ENCODE measurements at regions not wholly inside any gene's neighbourhood (a gene's known extent, or its start where the extent isn't known, plus 50 kb on each side); places are given as distances from the start of the nearest gene placed in this dataset.

DNA sequence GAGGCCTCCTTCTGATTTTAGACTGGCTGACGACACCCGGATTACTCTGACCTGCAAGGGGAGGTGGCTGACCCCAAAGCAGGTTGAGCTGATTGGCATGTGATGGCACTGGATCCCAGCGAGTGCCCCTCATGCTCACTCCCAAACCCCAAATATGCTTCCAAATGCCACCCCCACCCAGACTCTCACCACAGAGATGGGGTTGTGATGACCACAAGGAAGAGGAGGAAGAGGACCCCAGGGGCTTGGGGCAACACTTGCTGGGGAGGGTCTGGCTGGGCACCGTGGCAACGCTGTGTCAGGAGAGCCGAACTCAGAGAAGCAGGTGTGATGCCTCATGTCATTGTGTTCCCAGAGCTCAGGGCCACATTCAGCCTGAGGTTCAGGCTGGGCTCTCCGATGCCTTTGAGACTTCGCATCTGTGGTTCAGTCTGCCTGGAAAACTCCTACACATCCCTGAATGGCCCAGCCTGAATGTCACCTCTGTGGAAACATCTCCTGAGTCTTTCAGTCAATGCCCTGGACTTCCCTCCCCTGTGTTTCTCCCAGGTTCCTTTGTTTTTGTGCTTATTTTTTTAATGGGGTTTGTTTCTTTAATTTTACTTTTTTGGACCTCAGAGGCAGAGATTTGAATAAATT, 169.1 kb upstream of the PMEPA1 start:
- ChIA-PET CTCF (ENCODE audit: partially characterized antibody) (interaction anchor here (1.0 kb wide), 1 partner anchor 9 kb away, joined by 4 read pairs; no protein-coding TSS in a partner anchor), POLR2A (ENCODE audit: partially characterized antibody) (no interaction called here)
- Histone ChIP-seq H3K4me1 (replicated peaks in 1 of 4; ENCODE audit: control insufficient read depth in 3 of 4, insufficient read depth in 4 of 4, low read length in 3 of 4) (peaks cover 0 to 4% (median 1%) of the 10 kb centered on the region in 4 experiments; a peak in 2 of 7 replicates), H3K4me3 (ENCODE audit: extremely low read depth in 1 of 4, insufficient read depth in 2 of 4, low read depth in 3 of 4, low read length in 4 of 4) (no peak overlapping the region), H2AFZ (ENCODE audit: low read length) (no peak overlapping the region), H2BK5ac (ENCODE audit: low read depth, low read length) (no peak overlapping the region), H3K27me3 (replicated peaks in 1 of 4; ENCODE audit: control insufficient read depth in 3 of 4, extremely low read depth in 1 of 4, insufficient read depth in 3 of 4, low read length in 3 of 4) (no peaks in the 10 kb centered on the region), H3K79me1 (ENCODE audit: low read depth, low read length) (no peaks in the 10 kb centered on the region), H3K36me3 (ENCODE audit: control insufficient read depth in 2 of 4, insufficient read depth in 4 of 4, low read length in 3 of 4) (no peaks in the 10 kb centered on the region), H2BK12ac (ENCODE audit: low read depth, low read length) (no peak overlapping the region), H3K56ac (replicated peaks; ENCODE audit: insufficient read length, low read depth, low read length) (no peak overlapping the region), H4K5ac (ENCODE audit: insufficient read length, low read depth, low read length) (no peak overlapping the region), H2AK5ac (ENCODE audit: low read depth, low read length) (no peak overlapping the region), H3K14ac (ENCODE audit: insufficient read length) (no peak overlapping the region), H3K23me2 (ENCODE audit: low read depth, low read length) (no peaks in the 10 kb centered on the region), H3K79me2 (ENCODE audit: control insufficient read depth in 1 of 2, insufficient read depth in 2 of 2, low read length in 2 of 2) (no peaks in the 10 kb centered on the region), H3K27ac (ENCODE audit: low read depth, low read length) (no peak overlapping the region), H4K8ac (ENCODE audit: extremely low read depth, insufficient read depth, low read length) (no peak overlapping the region), H3K4ac (replicated peaks; ENCODE audit: insufficient read length, low read depth, low read length) (no peak overlapping the region), H2BK20ac (ENCODE audit: low read length) (no peak overlapping the region), H2BK15ac (ENCODE audit: low read length) (no peak overlapping the region), H3K18ac (ENCODE audit: extremely low read depth, low read length) (no peak overlapping the region), H3K4me2 (ENCODE audit: insufficient read depth in 1 of 2, low read depth in 2 of 2, low read length in 2 of 2) (no peak overlapping the region), H3K9me3 (ENCODE audit: insufficient read depth in 2 of 2, low read depth in 1 of 2, low read length in 1 of 2) (no peaks in the 10 kb centered on the region), H3K9ac (replicated peaks in 1 of 4; ENCODE audit: extremely low read depth in 1 of 4, low read depth in 3 of 4, low read length in 3 of 4) (no peak overlapping the region), H2BK120ac (replicated peaks; ENCODE audit: low read depth, low read length) (no peak overlapping the region), H4K91ac (replicated peaks; ENCODE audit: insufficient read length, low read length) (no peak overlapping the region), H3K23ac (ENCODE audit: insufficient read length) (no peak overlapping the region), H4K20me1 (replicated peaks in 1 of 2; ENCODE audit: control insufficient read depth in 1 of 2, insufficient read depth in 2 of 2, low read length in 2 of 2) (no peaks in the 10 kb centered on the region)
- DNase-seq (ENCODE audit: low read depth in 1 of 2, low spot score in 2 of 2) = peak in 1 of 2 experiments; percentile 22
- TF ChIP-seq NRF1 (IDR thresholded peaks at IDR 0.05; ENCODE audit: low read depth, low read length) = no peak
- no peak for TF ChIP-seq POU5F1 (IDR thresholded peaks at IDR 0.05; ENCODE audit: low read depth, low read length)
- TF ChIP-seq SP4 (IDR thresholded peaks at IDR 0.05; ENCODE audit: low read length) = no peak
- no peak for TF ChIP-seq MAFK (IDR thresholded peaks at IDR 0.05; ENCODE audit: low read depth, low read length)
- TF ChIP-seq BRCA1 (IDR thresholded peaks at IDR 0.05; ENCODE audit: low read depth, low read length) = no peak
- no peak for FAIRE-seq
- WGBS, 2 experiments (ENCODE audit: extremely low coverage in 1 of 2, insufficient coverage in 1 of 2, insufficient read length in 1 of 2, insufficient replicate concordance in 2 of 2, low coverage in 1 of 2, low lambda C conversion rate in 2 of 2, missing lambda C conversion rate in 1 of 2) = 74% methylated on average over 8 of the region's 8 CpGs; no CpG with 5 or more reads in 1 of the 2 experiments

Data from H1 (cell line).